Nucleus accumbens (tissue), 56 donors: ENCODE measurements at regions not wholly inside any gene's neighbourhood (a gene's known extent, or its start where the extent isn't known, plus 50 kb on each side); places are given as distances from the start of the nearest gene placed in this dataset.
A peak's percentile ranks its signal among the peaks of the same experiment; 100 is the strongest.

Experiments used
- DNase-seq, 56 donors: peaks; one replicate each; lab custom pipeline; 2025; lab: John Stamatoyannopoulos, UW

GRCh38 chr5:133882846-133883245 is 85.6 kb downstream of the C5orf15 start:
- DNase-seq = no peak

GRCh38 chr5:133882389-133882695 is 86.1 kb downstream of the C5orf15 start:
- no peak for DNase-seq

- no peak for DNase-seq
Observed at GRCh38 chr5:133881576-133882388, 86.6 kb downstream of the C5orf15 start.

DNA sequence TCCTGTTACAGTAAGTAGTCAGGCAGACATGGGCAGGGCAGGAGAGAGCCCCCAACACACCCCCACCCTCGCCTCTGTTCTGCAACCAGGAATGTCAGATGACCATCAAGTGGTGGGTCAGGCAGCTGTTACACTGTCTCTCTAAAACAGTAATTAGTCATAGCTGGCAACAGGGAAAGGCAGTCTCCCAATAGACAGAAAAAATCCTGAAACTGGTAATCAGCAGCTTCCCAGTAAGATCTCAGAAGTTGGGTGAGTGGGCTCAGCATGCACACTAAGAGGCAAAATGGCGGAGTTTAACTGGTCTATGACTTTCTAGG is 90.2 kb downstream of the C5orf15 start:
- no peak for DNase-seq

DNA sequence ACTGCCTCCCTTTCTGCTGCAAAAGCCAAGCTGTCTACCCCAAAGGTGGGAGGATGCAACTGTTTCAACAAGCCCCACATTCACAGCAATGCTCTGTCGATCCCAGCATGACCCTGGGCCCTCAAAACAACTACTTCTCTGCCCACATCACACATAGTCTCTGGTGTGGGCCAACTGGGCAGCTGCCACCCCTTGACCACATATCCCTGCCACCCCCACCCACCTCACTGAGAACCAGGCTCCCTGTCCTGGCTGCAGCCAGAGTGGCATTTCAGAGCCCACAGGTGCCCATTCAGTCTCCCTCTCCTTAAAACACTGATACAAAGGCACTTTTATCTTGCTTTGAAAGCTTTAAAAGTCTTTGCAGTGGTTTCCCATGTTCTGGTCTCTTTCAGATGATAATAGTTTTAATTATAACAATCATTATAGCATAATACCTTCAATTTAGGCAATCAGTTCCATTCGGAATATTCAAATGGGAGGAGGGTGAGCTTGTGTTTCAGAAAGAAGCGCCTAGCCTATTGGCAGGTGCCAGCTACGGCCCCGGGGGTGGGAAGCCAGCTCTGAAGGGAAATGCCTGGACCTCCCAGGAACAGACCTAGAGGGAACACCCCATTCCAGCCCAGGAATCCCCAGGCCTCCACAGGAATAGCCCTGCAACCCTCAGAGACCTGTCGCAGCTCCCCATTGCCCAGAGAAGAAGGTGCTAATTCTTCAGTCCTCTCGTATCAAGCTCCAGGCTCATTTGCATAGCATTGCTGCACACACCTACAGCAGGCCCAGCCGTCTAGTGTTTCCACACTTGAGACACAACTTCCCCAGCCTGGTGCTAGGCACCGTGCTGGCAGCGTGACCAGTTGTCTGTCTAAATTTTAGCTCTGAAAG is 90.8 kb downstream of the C5orf15 start:
- no peak for DNase-seq

DNA sequence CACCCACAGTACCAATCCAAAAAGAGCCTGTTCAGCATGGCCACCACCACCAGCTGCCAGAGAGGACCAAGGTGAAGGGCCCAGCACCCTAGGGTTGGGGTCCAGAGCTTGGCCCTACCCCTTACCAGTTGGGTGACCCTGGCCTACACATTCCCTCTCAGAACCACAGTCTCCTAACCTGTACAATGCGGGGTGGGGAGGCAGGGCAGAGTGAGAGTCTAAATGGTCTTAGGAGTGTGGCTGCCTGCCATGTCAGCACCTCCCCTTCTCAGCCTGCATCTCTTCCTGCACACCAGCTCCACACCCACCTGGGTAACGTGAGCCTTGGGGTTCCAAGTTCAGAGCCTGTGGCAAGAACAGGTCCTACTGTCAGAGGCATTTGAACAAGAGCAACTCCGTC is 92.2 kb downstream of the C5orf15 start:
- no peak for DNase-seq

- DNase-seq = no peak
Observed at GRCh38 chr5:133875179-133875578, 93.2 kb downstream of the C5orf15 start.

GRCh38 chr5:133873449-133873848 is 95.0 kb downstream of the C5orf15 start:
- DNase-seq = no peak

- DNase-seq = peak in 2 of 56 donors; percentile 12 to 20
Observed at GRCh38 chr5:133870661-133871060, 97.8 kb downstream of the C5orf15 start.

GRCh38 chr5:133869519-133870335 is 98.7 kb downstream of the C5orf15 start:
- DNase-seq = peak in 40 of 56 donors; percentile 17 to 73 (median 51)

- DNase-seq = peak in 51 of 56 donors; percentile 10 to 90 (median 59)
Observed at GRCh38 chr5:133868946-133869518, 99.4 kb downstream of the C5orf15 start.

DNA sequence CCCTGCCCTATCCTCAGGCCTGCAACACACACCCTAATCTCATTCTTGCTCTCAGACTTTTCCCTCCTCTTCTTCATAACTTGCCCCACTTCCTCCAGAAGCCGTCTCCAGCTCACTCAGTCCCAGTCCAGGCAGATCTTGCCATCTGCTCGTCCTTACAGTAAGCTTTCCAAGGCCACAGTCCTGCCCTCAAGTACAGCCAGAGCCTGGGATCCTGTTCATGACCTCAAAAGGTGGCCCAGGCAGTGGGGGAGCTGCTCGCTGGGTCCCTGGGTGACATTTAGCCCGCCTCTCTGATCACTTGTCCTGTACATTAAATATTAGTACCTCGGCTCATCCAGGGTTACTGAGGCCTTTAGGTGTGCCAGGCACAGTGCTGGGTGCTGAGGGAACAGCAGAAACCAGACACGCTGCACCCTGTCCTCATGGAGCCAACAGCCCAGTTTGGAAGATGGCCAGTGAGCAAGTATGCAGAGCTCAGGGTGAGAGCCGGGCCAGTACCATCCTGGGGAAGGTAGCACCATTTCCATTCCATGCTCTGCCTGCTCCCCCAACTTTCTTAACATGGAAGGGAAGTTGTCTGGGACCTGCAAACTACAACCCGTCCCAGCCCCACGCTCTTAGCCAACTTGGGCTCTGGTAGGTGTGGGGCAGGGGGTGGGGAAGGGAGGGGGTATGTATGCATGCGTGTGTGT is 100.4 kb downstream of the C5orf15 start:
- no peak for DNase-seq

GRCh38 chr5:133867341-133867740 is 101.1 kb downstream of the C5orf15 start:
- DNase-seq = no peak

DNA sequence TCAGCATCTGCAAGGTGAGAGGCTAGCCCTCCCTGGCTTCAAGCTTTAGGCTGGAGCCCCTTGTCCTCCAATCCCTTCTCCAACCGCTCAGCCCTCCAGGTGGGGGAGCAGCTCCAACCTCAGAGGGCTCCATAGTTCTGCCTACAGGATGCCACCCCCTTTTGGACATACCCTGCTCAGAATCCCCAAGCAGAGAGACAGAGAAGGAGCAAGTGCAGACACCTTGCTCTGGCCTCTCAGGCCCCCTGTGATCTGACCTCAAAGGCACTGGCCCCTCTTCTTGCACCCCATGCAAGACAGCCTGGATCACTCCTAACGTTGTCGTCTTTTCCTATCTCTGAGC is 101.6 kb downstream of the C5orf15 start:
- no peak for DNase-seq

DNA sequence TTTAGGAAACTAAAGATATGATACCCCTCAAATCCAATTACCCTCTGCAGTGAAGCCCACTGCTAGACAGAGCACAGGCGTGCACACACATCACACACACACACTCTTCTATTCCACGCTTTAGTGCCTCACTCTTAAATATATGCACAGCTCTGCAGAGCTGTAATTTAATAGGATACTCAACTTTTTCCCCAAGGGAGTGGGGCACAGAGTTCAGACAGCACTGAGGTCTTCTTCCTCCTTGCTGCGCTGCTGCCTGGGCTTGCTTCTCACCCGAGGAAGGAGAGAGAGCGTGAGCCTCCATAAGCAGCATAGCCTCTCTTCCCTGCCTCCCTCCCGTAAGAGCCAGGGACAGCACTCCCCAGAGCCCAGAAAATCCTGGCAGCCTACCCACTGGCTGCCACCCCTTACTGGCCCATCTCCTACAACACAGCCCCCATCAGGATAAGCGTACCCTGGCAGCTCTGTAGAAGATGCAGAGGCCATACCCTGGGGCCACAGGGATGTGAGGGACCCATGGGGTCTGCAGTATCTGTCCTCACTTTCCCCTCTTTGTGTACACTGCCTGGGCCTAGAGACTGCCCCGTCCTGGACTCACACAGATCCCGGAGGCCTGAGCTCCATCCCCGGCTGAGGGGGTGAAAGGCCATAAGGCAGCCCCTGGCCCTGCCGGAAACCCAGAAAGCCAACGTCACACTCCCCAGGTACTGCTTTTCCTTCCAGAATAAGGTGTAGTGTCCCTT is 102.1 kb downstream of the C5orf15 start:
- no peak for DNase-seq

- no peak for DNase-seq
Observed at GRCh38 chr5:133865113-133865512, 103.3 kb downstream of the C5orf15 start.

GRCh38 chr5:133864711-133865110 is 103.7 kb downstream of the C5orf15 start:
- DNase-seq = no peak

DNA sequence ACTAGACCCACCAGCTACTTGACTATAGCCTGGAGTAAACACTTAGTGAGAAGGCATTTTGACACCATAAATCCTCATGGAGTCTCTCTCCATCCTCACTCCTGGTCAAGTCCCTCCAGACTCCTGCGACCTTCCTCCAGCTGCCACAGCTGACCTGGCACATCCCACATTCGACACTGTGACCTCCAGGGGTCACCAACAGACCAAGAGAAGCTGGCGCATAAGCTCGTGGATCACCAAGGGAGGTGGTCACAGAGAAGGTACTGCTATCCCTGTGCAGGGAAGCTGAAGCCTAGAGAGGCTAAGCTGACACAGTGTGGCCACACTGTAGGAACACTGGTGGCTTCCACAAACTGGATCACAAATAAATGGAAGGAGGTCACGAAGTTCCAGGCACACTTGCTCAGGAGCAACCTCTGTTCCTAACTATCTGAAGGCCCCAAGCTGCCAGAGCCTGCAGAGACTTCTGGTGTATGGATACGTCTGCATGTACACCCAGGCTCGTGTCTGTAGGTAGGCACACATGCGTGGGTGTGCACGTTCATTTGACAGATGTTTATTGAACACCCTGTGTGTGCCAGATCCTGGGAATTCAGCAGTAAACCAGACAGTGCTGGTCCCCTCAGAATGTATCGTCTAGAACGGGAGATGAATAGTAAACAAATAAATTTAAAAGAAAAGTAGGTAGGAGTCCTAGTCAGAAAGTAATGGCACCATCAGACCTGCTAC is 104.4 kb downstream of the C5orf15 start:
- no peak for DNase-seq
